ENCODE measurements at regions not wholly inside any gene's neighbourhood (a gene's known extent, or its start where the extent isn't known, plus 50 kb on each side); places are given as distances from the start of the nearest gene placed in this dataset.

GRCh38 chr22:27127911-27128310, 470.5 kb downstream of the MIAT start:
- intact Hi-C loops (cut with DNase I; ENCODE audit: low total_unique reads) = no loop called here
- Histone ChIP-seq H3K4me1 (no peaks in the 10 kb centered on the region), H3K9me3 (no peaks in the 10 kb centered on the region), H3K27ac (no peak overlapping the region), H3K27me3 (peaks cover 13 to 46% (median 27%) of the 10 kb centered on the region in 3 donors), H3K36me3 (no peaks in the 10 kb centered on the region), H3K4me3 (no peak overlapping the region)
- in situ Hi-C loops (cut with MboI; ENCODE audit: low sequenced_read_pairs in 4 of 4) = no loop called here
- TF ChIP-seq, protein P1, sequence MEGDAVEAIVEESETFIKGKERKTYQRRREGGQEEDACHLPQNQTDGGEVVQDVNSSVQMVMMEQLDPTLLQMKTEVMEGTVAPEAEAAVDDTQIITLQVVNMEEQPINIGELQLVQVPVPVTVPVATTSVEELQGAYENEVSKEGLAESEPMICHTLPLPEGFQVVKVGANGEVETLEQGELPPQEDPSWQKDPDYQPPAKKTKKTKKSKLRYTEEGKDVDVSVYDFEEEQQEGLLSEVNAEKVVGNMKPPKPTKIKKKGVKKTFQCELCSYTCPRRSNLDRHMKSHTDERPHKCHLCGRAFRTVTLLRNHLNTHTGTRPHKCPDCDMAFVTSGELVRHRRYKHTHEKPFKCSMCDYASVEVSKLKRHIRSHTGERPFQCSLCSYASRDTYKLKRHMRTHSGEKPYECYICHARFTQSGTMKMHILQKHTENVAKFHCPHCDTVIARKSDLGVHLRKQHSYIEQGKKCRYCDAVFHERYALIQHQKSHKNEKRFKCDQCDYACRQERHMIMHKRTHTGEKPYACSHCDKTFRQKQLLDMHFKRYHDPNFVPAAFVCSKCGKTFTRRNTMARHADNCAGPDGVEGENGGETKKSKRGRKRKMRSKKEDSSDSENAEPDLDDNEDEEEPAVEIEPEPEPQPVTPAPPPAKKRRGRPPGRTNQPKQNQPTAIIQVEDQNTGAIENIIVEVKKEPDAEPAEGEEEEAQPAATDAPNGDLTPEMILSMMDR (IDR thresholded peaks at IDR 0.05 in 4 of 5, conservative IDR thresholded peaks at IDR 0.05 in 1 of 5) = no peak
- no peak for TF ChIP-seq POLR2A (IDR thresholded peaks at IDR 0.05)
- DNase-seq = no peak
- ATAC-seq = no peak

GRCh38 chr22:27128461-27129085, 471.2 kb downstream of the MIAT start:
- H3K36me3 ChIP-seq = no peaks in the 10 kb centered on the region
- ATAC-seq = no peak
- in situ Hi-C loops (cut with MboI; ENCODE audit: low sequenced_read_pairs in 4 of 4) = no loop called here
- H3K4me3 ChIP-seq = no peak overlapping the region
- H3K27me3 ChIP-seq = peaks cover 13 to 42% (median 23%) of the 10 kb centered on the region in 3 donors
- intact Hi-C loops (cut with DNase I; ENCODE audit: low total_unique reads) = no loop called here
- no peak for DNase-seq
- no peak overlapping the region for H3K27ac ChIP-seq
- no peaks in the 10 kb centered on the region for H3K9me3 ChIP-seq
- TF ChIP-seq, protein P1 (IDR thresholded peaks at IDR 0.05 in 4 of 5, conservative IDR thresholded peaks at IDR 0.05 in 1 of 5) = no peak
- TF ChIP-seq POLR2A (IDR thresholded peaks at IDR 0.05) = no peak
- no peaks in the 10 kb centered on the region for H3K4me1 ChIP-seq

DNA sequence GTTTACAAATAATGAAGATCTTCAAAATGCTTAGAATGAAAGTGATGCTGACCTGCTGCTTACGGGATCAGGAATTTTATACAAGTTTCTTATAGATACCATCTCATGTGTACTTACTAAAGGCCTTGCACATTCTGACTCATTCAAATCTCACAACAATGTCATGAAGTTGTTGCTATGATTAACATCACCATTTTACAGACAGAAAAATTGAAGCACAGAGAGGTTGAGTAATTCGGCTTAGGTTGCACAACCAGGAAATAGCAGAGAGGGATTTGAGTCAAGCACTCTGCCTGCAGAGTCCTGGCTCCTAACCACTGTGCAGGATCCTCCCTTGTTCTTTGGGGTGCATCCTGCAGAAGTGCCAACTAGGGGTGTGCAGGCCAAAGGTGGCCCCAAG, 471.9 kb downstream of the MIAT start:
- H3K4me1 ChIP-seq = no peaks in the 10 kb centered on the region
- no peak overlapping the region for H3K27ac ChIP-seq
- no peaks in the 10 kb centered on the region for H3K9me3 ChIP-seq
- TF ChIP-seq POLR2A (IDR thresholded peaks at IDR 0.05) = no peak
- TF ChIP-seq, protein P1 (IDR thresholded peaks at IDR 0.05 in 4 of 5, conservative IDR thresholded peaks at IDR 0.05 in 1 of 5) = no peak
- ATAC-seq (no peak), DNase-seq (no peak)
- in situ Hi-C loops (cut with MboI; ENCODE audit: low sequenced_read_pairs in 4 of 4) = no loop called here
- intact Hi-C loops (cut with DNase I; ENCODE audit: low total_unique reads) = no loop called here
- no peak overlapping the region for H3K4me3 ChIP-seq
- no peaks in the 10 kb centered on the region for H3K36me3 ChIP-seq
- H3K27me3 ChIP-seq = peaks cover 13 to 38% (median 21%) of the 10 kb centered on the region in 3 donors

DNA sequence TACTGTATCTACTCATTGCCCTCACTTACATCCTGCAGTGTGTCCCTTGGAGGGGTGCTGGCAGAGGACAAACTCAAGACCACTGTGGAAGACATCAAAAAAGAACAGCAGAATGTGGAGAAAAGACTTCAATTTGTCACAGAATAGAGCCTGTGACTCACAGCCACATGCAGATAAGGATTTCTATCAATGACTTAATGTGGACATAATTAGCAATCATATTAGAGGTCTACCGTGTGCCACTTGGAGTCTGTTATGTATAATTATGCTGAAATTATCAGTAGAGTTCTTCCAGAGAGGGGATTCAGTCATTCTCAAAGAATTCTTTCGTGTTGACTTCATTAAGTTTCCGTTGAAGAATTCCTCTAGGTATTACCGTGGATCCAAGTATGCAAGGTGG, 473.5 kb downstream of the MIAT start:
- no peaks in the 10 kb centered on the region for H3K36me3 ChIP-seq
- H3K27ac ChIP-seq = no peak overlapping the region
- peaks cover 12 to 23% (median 15%) of the 10 kb centered on the region in 3 donors for H3K27me3 ChIP-seq
- in situ Hi-C loops (cut with MboI; ENCODE audit: low sequenced_read_pairs in 4 of 4) = no loop called here
- intact Hi-C loops (cut with DNase I; ENCODE audit: low total_unique reads) = no loop called here
- ATAC-seq (no peak), DNase-seq (no peak)
- no peak overlapping the region for H3K4me3 ChIP-seq
- TF ChIP-seq POLR2A (IDR thresholded peaks at IDR 0.05) = no peak
- TF ChIP-seq, protein P1 (IDR thresholded peaks at IDR 0.05 in 4 of 5, conservative IDR thresholded peaks at IDR 0.05 in 1 of 5) = no peak
- H3K4me1 ChIP-seq = no peaks in the 10 kb centered on the region
- no peaks in the 10 kb centered on the region for H3K9me3 ChIP-seq

DNA sequence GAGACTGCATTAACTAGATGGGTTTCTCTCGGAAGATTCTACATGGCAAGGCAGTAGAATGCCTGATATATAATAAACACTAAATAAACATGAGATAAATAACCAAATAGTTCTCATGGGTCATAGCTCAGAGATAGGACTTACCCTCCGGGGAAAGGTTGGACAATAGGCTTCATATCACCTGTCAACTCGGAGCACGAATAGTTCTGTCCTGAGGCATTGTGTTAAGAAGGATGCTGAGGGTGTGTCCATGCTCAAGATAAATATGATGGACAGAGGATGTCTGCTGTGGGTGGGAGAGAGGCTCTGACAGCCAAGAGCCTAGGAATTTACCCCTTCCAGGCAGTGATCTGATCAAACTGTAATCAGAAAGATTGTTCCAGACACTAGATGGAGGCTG, 474.0 kb downstream of the MIAT start:
- in situ Hi-C loops (cut with MboI; ENCODE audit: low sequenced_read_pairs in 4 of 4) = no loop called here
- no peak for ATAC-seq
- DNase-seq = no peak
- TF ChIP-seq, protein P1 (IDR thresholded peaks at IDR 0.05 in 4 of 5, conservative IDR thresholded peaks at IDR 0.05 in 1 of 5) = no peak
- TF ChIP-seq POLR2A (IDR thresholded peaks at IDR 0.05) = no peak
- Histone ChIP-seq H3K4me1 (no peaks in the 10 kb centered on the region), H3K4me3 (no peak overlapping the region), H3K9me3 (no peaks in the 10 kb centered on the region), H3K36me3 (no peaks in the 10 kb centered on the region), H3K27me3 (peaks cover 8 to 26% (median 18%) of the 10 kb centered on the region in 3 donors), H3K27ac (no peak overlapping the region)
- intact Hi-C loops (cut with DNase I; ENCODE audit: low total_unique reads) = no loop called here

Data from gastrocnemius medialis (tissue), 4 donors.